Gastroesophageal sphincter (tissue), 4 donors: ENCODE measurements at regions not wholly inside any gene's neighbourhood (a gene's known extent, or its start where the extent isn't known, plus 50 kb on each side); places are given as distances from the start of the nearest gene placed in this dataset.

Experiments used
- ATAC-seq: fragments of 150-250 bp; one replicate; pipeline ENCODE4 v1.9.1; 2016; ENCODE audit warnings: mild to moderate bottlenecking, moderate library complexity
- H3K27ac ChIP-seq, 4 donors: fragments of 200-600 bp; sonication (generic) in 3 of 4; 1 replicate in 3 of 4; 2 replicates in 1 of 4; pipeline ENCODE4 v1.5.1; 2016 to 2019
- H3K27me3 ChIP-seq: fragments of 200-600 bp; sonication (generic); one replicate; pipeline ENCODE4 v1.5.1; 2019
- H3K36me3 ChIP-seq, 2 donors: fragments of 200-600 bp; sonication (generic); one replicate each; pipeline ENCODE4 v1.5.1; 2019; ENCODE audit warnings: control low read depth in 1 of 2
- H3K4me1 ChIP-seq, 3 donors: fragments of 200-600 bp; sonication (generic); 1 replicate in 2 of 3; 2 replicates in 1 of 3; pipeline ENCODE4 v1.5.1; 2016 to 2019; ENCODE audit warnings: control low read depth in 2 of 3
- H3K4me3 ChIP-seq, 2 donors: fragments of 200-600 bp; sonication (generic); one replicate each; pipeline ENCODE4 v1.5.1; 2019; ENCODE audit warnings: mild to moderate bottlenecking in 1 of 2, moderate library complexity in 1 of 2
- H3K9me3 ChIP-seq, 3 donors: fragments of 200-600 bp; sonication (generic); one replicate each; pipeline ENCODE4 v1.5.1; 2017 to 2019; ENCODE audit warnings: control low read depth in 2 of 3
- CTCF ChIP-seq, 4 experiments: fragments of 200-600 bp in 2 of 4; fragments of 450-650 bp in 2 of 4; sonication (generic) in 1 of 4; IDR thresholded peaks; one replicate each; pipeline ENCODE4 v1.5.1; 2017 to 2019; ENCODE audit warnings: antibody characterized with exemption in 4 of 4, mild to moderate bottlenecking in 2 of 4, moderate library complexity in 2 of 4
- EP300 ChIP-seq: sonication (generic); formaldehyde crosslinking; IDR thresholded peaks from one replicate; pipeline ENCODE4 v1.6.1; 2017; ENCODE audit warnings: antibody characterized with exemption, mild to moderate bottlenecking
- POLR2A ChIP-seq, 2 donors: fragments of 450-650 bp; IDR thresholded peaks; one replicate each; pipeline ENCODE4 v1.6.1; 2017; ENCODE audit warnings: antibody characterized with exemption in 2 of 2, mild to moderate bottlenecking in 2 of 2, moderate library complexity in 1 of 2
- POLR2AphosphoS5 ChIP-seq: sonication (generic); formaldehyde crosslinking; IDR thresholded peaks from one replicate; pipeline ENCODE4 v1.6.1; 2017; ENCODE audit warnings: antibody characterized with exemption
- WGBS, 2 donors: methylation state at CpG; one replicate each; pipeline ENCODE4 v1.1.5; 2018; ENCODE audit warnings: low coverage in 1 of 2; 5-methylcytosine and 5-hydroxymethylcytosine counted together

- Histone ChIP-seq H3K36me3 (no peaks in the 10 kb centered on the region), H3K27ac (no peak overlapping the region), H3K9me3 (no peaks in the 10 kb centered on the region), H3K27me3 (peaks cover 24% of the 10 kb centered on the region), H3K4me1 (no peaks in the 10 kb centered on the region), H3K4me3 (no peak overlapping the region)
- 72 to 78% methylated on average over 4 to 8 of the region's 12 CpGs for WGBS, 2 donors
- ATAC-seq: no peak
- TF ChIP-seq CTCF (IDR thresholded peaks at IDR 0.05) (no peak), POLR2AphosphoS5 (no peak), EP300 (no peak), POLR2A (IDR thresholded peaks at IDR 0.05) (no peak)
Measured at GRCh38 chr18:78783564-78783960, 196.1 kb upstream of the SALL3 start.

- H3K36me3 ChIP-seq: no peaks in the 10 kb centered on the region
- no peak overlapping the region for H3K4me3 ChIP-seq
- no peak for ATAC-seq
- no peak for TF ChIP-seq EP300
- no peak for TF ChIP-seq POLR2A (IDR thresholded peaks at IDR 0.05)
- TF ChIP-seq CTCF (IDR thresholded peaks at IDR 0.05): no peak
- no peak for TF ChIP-seq POLR2AphosphoS5
- peaks cover 24% of the 10 kb centered on the region for H3K27me3 ChIP-seq
- WGBS, 2 donors: 84 to 100% methylated on average over 5 of the region's 5 CpGs
- no peaks in the 10 kb centered on the region for H3K4me1 ChIP-seq
- H3K27ac ChIP-seq: no peak overlapping the region
- H3K9me3 ChIP-seq: no peaks in the 10 kb centered on the region
Measured at GRCh38 chr18:78784861-78785260, 194.8 kb upstream of the SALL3 start.

DNA sequence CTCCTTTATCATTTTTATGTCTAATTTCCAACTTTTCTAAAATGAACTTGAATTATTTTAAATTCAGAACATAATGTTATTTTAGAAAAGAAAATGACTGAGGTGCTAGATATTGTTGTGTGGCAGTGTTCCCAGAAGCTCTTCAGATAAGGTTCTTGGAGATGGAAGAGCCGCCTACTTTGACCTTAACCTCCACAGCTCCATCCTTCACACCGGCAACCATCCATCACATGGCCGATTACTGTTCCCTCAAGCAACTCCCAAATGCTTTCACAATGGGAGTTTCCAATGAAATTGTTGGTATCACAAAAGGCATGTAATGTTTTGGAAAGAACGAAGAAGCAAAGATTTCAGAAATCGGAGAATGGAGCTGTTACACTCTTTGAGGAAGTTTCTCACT is 193.9 kb upstream of the SALL3 start:
- no peaks in the 10 kb centered on the region for H3K9me3 ChIP-seq
- no peak overlapping the region for H3K4me3 ChIP-seq
- no peaks in the 10 kb centered on the region for H3K36me3 ChIP-seq
- WGBS, 2 donors: 36 to 60% methylated on average over 3 to 5 of the region's 5 CpGs
- H3K27ac ChIP-seq: no peak overlapping the region
- TF ChIP-seq CTCF (IDR thresholded peaks at IDR 0.05) (no peak), POLR2A (IDR thresholded peaks at IDR 0.05) (no peak), POLR2AphosphoS5 (no peak), EP300 (no peak)
- no peak for ATAC-seq
- peaks cover 29% of the 10 kb centered on the region for H3K27me3 ChIP-seq
- H3K4me1 ChIP-seq: no peaks in the 10 kb centered on the region

GRCh38 chr18:78786776-78787175 is 192.8 kb upstream of the SALL3 start:
- WGBS, 2 donors: 71 to 92% methylated on average over 2 to 11 of the region's 20 CpGs
- no peak for TF ChIP-seq EP300
- ATAC-seq: no peak
- Histone ChIP-seq H3K9me3 (no peaks in the 10 kb centered on the region), H3K27me3 (peaks cover 32% of the 10 kb centered on the region), H3K4me3 (no peak overlapping the region), H3K4me1 (no peaks in the 10 kb centered on the region), H3K27ac (no peak overlapping the region), H3K36me3 (no peaks in the 10 kb centered on the region)

DNA sequence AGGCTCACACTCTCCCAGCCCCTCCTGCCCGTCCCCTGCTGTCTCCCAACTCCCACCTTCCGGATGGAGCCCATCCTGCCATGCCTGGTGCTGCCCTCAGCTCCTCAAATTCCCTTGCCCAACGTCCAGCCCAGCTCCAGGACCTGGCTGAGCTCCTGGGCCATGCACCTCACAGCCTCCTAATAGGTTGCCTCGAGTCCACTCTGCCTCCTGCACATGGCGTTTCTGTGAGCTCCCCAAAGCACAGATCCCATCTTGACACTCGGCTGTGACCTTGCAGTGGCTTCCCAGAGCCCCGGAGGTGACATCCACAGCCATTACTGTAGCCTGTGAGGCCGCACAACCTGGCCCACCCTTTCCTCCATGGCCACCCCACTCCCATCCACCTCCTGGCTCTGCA is 191.9 kb upstream of the SALL3 start:
- Histone ChIP-seq H3K4me3 (no peak overlapping the region), H3K9me3 (no peaks in the 10 kb centered on the region), H3K27me3 (peaks cover 32% of the 10 kb centered on the region), H3K36me3 (no peaks in the 10 kb centered on the region), H3K4me1 (no peaks in the 10 kb centered on the region), H3K27ac (no peak overlapping the region)
- ATAC-seq: no peak
- WGBS, 2 donors: 76% methylated on average over 7 of the region's 8 CpGs; no CpG with 5 or more reads in 1 of the 2 donors
- TF ChIP-seq EP300 (no peak), POLR2AphosphoS5 (no peak), POLR2A (IDR thresholded peaks at IDR 0.05) (no peak)

- TF ChIP-seq CTCF (IDR thresholded peaks at IDR 0.05) (no peak), POLR2A (IDR thresholded peaks at IDR 0.05) (no peak), POLR2AphosphoS5 (no peak), EP300 (no peak)
- peaks cover 32% of the 10 kb centered on the region for H3K27me3 ChIP-seq
- ATAC-seq: no peak
- H3K9me3 ChIP-seq: no peaks in the 10 kb centered on the region
- 88 to 91% methylated on average over 3 to 5 of the region's 14 CpGs for WGBS, 2 donors
- no peaks in the 10 kb centered on the region for H3K36me3 ChIP-seq
- H3K27ac ChIP-seq: no peak overlapping the region
- H3K4me3 ChIP-seq: no peak overlapping the region
- H3K4me1 ChIP-seq: no peaks in the 10 kb centered on the region
Measured at GRCh38 chr18:78788161-78788560, 191.5 kb upstream of the SALL3 start.
